ENCODE measurements at regions not wholly inside any gene's neighbourhood (a gene's known extent, or its start where the extent isn't known, plus 50 kb on each side); places are given as distances from the start of the nearest gene placed in this dataset.

DNA sequence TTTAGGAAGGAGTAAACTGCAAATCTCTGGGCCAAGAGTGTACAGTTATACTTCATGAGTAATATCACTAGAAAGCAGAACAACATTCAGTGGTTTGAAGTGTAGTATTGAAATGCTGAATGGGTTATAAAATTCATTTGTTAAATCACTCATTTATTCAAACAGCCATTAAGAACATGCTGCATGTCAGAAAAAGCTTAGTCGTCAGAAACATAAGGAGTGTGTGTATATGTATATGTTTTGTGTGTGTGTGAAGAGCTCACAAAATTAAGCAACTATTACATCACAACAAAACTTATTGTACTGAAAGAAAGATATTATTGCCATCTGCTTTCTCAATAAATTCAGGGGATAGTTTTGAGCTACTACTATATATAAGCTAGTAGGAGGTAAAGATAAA lies 165.4 kb upstream of the PCDH9 start:
- TF ChIP-seq, protein P1, sequence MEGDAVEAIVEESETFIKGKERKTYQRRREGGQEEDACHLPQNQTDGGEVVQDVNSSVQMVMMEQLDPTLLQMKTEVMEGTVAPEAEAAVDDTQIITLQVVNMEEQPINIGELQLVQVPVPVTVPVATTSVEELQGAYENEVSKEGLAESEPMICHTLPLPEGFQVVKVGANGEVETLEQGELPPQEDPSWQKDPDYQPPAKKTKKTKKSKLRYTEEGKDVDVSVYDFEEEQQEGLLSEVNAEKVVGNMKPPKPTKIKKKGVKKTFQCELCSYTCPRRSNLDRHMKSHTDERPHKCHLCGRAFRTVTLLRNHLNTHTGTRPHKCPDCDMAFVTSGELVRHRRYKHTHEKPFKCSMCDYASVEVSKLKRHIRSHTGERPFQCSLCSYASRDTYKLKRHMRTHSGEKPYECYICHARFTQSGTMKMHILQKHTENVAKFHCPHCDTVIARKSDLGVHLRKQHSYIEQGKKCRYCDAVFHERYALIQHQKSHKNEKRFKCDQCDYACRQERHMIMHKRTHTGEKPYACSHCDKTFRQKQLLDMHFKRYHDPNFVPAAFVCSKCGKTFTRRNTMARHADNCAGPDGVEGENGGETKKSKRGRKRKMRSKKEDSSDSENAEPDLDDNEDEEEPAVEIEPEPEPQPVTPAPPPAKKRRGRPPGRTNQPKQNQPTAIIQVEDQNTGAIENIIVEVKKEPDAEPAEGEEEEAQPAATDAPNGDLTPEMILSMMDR (IDR thresholded peaks at IDR 0.05), result no peak
- TF ChIP-seq POLR2A (IDR thresholded peaks at IDR 0.05), result no peak
- no peak for TF ChIP-seq EP300 (IDR thresholded peaks at IDR 0.05)
- TF ChIP-seq POLR2AphosphoS5 (IDR thresholded peaks at IDR 0.05), result no peak

All from sigmoid colon (tissue), 4 donors.